ENCODE measurements at regions not wholly inside any gene's neighbourhood (a gene's known extent, or its start where the extent isn't known, plus 50 kb on each side); places are given as distances from the start of the nearest gene placed in this dataset.

DNA sequence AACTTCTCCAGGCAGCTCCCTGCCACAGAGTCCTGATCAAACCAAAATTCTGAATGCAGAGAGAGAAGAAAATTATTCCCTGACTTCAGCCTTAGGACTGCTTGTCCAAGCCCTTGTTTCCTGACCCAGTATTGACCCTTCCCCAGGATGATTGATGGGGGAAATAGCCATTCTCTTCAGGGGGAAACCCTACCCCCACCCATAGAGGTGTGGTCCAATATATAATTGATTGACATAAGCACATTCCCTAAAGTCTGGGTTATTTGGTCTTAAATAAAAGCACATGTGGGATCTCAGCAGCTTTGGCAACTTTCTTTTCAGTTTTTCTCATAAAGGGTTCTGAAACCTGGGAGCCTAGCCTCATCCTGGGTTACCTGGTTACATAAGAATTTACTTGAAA, 201.2 kb upstream of the DDHD1 start:
- no peak for TF ChIP-seq POLR2AphosphoS5 (IDR thresholded peaks at IDR 0.05; ENCODE audit: low read depth, low read length)
- TF ChIP-seq POU2F2 (IDR thresholded peaks at IDR 0.05; ENCODE audit: low read depth, low read length): no peak
